AG04450 (cell line): ENCODE measurements at regions not wholly inside any gene's neighbourhood (a gene's known extent, or its start where the extent isn't known, plus 50 kb on each side); places are given as distances from the start of the nearest gene placed in this dataset. TPM values are rescaled to one million over a fixed set of nuclear protein-coding genes. Genes with fewer than 3 reads are reported as not detected.

Experiments
- CTCF ChIA-PET: fragments of 300-600, 350-600 bp; formaldehyde crosslinking; extraction: SDS; loops from one replicate; lab custom pipeline; 2022; ENCODE audit warnings: antibody characterized with exemption, inconsistent platforms; lab: Charles Lee
- POLR2A ChIA-PET: fragments of 350-600 bp; formaldehyde crosslinking; extraction: SDS; loops from one replicate; lab custom pipeline; 2021; ENCODE audit warnings: antibody characterized with exemption, inconsistent platforms; lab: Yijun Ruan, JAX
- DNase-seq: peaks from one replicate; pipeline ENCODE4 v3.0.0-alpha.2; 2011; ENCODE audit warnings: low read depth, low spot score
- H3K27ac ChIP-seq: one replicate; pipeline ENCODE4 v1.5.1; 2012; ENCODE audit warnings: low read depth, low read length, control low read depth
- H3K27me3 ChIP-seq: one replicate; pipeline ENCODE4 v1.6.0; 2012; ENCODE audit warnings: low read length; ENCODE audit not compliant: control insufficient read depth, insufficient read depth
- H3K4me3 ChIP-seq: 2 replicates; pipeline ENCODE4 v1.5.1; 2011; ENCODE audit warnings: mild to moderate bottlenecking, low read depth, low read length, control low read depth
- H3K9me3 ChIP-seq: 2 replicates; pipeline ENCODE4 v1.5.1; 2012; ENCODE audit warnings: low read length; ENCODE audit not compliant: control insufficient read depth, insufficient read depth
- small RNA-seq: library from RNA; depleted of rRNA; stranded (forward); fragments of <200 nt; gene quantifications from one replicate; pipeline ENCODE3, GENCODE V24; 2012; ENCODE audit warnings: low read depth; ENCODE audit not compliant: insufficient read length
- TF ChIP-seq, protein P1 (sequence below): IDR thresholded peaks from 2 replicates; pipeline ENCODE4 v1.5.1; 2011; ENCODE audit warnings: low read depth, low read length, control low read depth, inconsistent platforms

DNA sequence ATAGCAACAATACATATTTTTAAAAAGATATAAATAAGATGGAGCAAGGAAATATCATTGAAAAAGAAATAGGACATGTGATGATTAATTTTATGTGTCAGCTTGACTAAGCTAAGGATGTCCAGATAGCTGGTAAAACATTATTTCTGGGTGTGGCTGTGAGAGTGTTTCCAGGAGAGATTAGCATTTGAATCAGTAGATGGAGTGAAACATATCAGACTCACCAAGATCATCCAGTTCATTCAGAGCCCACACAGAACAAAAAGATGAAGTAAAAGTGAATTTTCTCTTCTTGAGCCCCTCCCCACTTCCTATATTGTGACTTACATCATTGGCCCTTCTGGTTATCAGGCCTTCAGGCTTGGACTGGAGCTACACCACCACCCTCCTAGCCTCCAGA lies 61.6 kb upstream of the TUSC7 start:
- Histone ChIP-seq H3K4me3 (no peak overlapping the region), H3K27ac (no peak overlapping the region), H3K9me3 (no peaks in the 10 kb centered on the region), H3K27me3 (no peaks in the 10 kb centered on the region)
- POLR2A ChIA-PET, result no interaction called here
- DNase-seq, result no peak
- TF ChIP-seq, protein P1, sequence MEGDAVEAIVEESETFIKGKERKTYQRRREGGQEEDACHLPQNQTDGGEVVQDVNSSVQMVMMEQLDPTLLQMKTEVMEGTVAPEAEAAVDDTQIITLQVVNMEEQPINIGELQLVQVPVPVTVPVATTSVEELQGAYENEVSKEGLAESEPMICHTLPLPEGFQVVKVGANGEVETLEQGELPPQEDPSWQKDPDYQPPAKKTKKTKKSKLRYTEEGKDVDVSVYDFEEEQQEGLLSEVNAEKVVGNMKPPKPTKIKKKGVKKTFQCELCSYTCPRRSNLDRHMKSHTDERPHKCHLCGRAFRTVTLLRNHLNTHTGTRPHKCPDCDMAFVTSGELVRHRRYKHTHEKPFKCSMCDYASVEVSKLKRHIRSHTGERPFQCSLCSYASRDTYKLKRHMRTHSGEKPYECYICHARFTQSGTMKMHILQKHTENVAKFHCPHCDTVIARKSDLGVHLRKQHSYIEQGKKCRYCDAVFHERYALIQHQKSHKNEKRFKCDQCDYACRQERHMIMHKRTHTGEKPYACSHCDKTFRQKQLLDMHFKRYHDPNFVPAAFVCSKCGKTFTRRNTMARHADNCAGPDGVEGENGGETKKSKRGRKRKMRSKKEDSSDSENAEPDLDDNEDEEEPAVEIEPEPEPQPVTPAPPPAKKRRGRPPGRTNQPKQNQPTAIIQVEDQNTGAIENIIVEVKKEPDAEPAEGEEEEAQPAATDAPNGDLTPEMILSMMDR, result no peak
- CTCF ChIA-PET, result no interaction called here

Small RNA genes lying in the stretch of these regions (small RNA-seq; reads per million reads assigned to genes)
- gene RN7SL582P, result not detected
